HUDEP-2 (cell line): ENCODE measurements at regions not wholly inside any gene's neighbourhood (a gene's known extent, or its start where the extent isn't known, plus 50 kb on each side); places are given as distances from the start of the nearest gene placed in this dataset.
"Not testable (repeated sequence)": the region's sequence is repeated elsewhere in the genome, so short reads cannot be mapped to it uniquely, and the experiment has no call there.

Experiments used
- DNase-seq, 76 experiments: peaks; one replicate each; lab custom pipeline; 2025; ENCODE audit not compliant: unreplicated experiment in 76 of 76; lab: John Stamatoyannopoulos, UW

DNA sequence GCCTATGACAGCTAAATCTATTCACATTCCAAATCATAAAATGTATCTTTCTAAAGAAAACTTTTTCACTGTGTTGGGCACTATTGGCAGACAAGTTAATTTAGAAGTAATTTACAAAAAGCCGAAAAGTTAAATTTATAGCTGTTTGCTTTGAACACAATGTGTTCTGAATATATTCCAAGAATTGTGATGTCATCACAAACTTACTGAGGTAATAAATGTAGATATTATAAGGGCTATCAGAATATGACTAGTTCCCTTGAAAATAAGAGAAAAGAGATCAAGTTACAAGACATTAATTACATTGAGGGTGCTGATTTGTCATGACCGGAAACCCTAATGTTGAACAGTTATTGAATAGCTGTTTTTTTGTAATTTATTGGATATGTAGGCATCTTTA is 153.9 kb upstream of the SCN7A start:
- DNase-seq, result no peak

DNA sequence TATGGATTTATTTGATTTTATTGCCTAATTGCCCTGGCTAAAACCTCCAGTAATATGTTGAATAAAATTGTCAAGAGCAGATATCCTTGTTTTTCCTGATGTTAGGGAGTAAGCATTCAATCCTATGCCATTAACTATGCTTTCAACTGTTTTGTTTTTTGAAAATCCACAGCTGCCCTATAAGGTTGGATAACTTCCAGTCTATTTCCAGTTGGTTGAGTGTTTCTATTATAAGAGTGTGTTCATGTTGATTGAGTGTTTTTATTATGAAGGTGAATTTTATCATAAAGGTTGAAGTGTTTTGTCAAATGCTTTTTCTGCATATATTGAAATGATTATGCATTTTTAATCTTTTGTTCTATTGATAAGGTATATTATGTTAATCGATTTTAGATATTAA is 149.9 kb upstream of the SCN7A start:
- DNase-seq, result no peak

DNA sequence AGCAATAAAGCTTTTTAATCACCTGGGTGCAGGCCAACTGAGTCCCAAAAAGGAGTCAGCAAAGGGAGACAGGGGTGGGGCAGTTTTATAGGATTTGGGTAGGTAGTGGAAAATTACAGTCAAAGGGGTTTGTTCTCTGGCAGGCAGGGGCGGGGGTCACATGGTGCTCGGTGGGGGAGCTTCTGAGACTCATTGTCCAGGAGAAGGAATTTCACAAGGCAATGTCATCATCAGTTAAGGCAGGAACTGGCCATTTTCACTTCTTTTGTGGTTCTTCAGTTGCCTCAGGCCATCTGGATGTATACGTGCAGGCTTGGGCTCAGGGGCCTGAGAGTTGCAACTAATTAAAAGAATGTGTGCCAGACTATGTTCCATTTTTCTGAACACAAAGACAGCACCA is 147.5 kb upstream of the SCN7A start:
- DNase-seq, result not testable (repeated sequence)

DNA sequence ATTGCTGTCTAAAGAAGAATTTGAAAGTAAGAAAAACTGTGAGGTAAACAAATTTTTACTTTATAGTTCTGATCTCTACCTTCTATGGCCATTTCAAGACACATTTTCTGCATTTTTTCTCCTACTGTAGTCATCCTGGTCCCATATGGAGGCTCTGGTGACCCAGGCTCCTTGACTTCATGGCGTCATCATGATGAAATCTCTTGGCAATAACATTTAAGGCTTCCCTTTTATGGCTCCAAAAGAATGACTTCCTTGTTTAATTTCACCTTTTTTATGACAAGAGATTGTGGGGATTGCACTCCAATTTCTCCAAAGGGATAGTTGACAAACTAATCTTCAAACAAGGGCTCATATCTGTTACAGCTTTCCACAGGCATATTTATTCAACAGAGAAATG is 143.0 kb upstream of the SCN7A start:
- DNase-seq, result no peak

DNA sequence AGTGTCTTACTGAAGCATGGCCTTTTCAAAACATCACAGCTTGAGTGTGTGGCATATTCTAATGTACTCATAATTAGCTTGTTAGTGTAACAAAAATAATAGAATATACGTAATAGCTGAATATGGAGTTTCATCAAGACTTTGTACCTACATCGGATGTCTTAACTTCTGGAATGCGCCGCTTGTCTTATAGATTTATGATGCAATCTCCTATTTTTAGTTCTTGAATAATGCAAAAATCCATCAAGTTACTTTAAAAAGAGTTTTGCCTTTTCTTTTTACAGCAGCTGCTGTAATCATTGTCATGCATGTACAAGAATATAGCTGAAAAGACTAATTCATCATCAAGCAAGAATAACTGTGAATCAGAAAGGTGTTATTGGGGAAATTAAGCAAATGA is 140.7 kb upstream of the SCN7A start:
- DNase-seq, result no peak

DNA sequence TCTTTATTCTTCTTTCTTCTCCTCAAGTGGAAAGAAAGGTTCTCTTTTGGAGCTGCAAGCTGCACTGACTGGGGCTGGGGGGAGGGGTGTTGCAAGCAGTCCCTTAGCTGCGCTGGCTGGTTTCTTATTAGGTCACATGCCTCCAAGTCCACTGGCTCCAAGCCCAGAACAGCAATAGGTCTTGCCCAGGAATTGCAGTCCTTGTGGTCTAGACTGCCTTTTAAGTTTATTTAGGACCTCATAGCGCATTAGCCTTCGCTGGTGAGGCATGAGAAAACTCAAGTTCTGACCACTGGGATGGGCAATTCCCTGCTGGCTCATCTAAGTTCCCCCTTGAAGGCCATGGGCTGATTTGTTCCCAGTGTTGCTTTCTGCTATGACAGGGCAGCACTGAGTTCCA is 138.6 kb upstream of the SCN7A start:
- peak in 2 of 76 experiments; percentile 3 for DNase-seq

DNA sequence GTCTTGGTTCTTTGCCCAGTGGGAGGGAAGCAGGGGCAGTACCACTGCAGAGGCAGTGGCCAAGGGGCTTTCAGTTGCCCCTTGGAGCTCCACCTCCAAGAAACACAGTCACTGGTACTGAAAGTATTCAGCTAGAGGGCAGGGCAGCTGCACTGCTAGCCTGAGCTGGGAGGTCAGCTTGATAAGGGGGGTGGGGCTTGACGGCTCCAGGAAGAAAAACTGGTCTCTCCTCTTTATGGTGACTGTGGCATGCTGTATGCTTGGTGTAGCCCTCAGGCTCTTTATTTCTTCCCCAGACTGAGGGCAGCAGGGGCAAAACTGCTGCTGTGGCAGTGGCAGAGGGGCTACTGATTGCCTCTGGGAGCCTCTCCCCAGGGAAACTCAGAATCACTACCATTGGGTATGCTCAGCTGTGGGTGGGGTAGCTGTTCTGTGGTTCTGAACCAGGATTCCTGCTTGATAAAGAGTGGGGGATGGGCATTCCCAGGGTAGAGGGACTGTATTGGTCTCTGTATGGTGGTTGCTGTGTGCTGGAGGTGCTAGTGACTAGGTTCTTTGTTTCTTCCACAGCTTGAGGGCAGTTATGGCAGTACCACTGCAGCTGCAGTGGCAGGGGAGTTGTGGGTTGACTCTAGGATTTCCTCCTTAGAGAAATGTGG is 134.6 kb upstream of the SCN7A start:
- DNase-seq, result no peak

DNA sequence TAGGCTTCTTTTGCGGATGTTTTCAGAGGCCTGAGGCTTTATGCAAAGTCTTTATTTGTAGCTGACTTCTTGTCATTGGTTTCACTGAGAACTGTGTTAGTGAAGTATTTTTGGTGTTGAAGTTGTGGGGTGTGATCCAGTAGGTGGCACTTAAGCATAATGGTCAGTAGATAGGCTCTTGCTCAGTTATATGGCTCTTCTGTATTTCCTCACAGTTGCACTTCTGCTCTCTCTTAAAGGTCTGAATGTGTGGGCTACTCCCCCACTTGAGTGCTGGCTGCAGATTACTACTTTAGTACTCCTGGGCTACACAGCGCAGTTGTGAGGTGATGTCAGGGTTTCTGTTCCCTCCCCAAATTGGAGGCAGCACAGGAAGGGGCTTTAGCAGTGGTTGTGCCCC is 133.8 kb upstream of the SCN7A start:
- DNase-seq, result no peak

DNA sequence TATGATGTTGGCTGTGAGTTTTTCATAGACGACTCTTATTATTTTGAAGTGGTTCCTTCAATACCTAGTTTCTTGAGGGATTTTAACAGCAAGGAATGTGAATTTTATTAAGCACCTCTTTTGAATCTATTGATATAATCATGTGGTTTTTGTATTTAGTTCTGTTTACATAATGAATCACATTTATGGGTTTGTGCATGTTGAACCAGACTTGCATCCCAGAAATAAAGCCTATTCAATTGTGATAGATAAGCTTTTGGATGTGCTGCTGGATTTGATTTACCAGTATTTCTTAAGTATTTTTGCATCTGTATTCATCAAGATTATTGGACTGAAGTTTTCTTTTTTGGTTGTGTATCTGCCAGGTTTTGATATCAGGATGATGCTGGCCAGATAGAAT is 131.6 kb upstream of the SCN7A start:
- DNase-seq, result no peak

DNA sequence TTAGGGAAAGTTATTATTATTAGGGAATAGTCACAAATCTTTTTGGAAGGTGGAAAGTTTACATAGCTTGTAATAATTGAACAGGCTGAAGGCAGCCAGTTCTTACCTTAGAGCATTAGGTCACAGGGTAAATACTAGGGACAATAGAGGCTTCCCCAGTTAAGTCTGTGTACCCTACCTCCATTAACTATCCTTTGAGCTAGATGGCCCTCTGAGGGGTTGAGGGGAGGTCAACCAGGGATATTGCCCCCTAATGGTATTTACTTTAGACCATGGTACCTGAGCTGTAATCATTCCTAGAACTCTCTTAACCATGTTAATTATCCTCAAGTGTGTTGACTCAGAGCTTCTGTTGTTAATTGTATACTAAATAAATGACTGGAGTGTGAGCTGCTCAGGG is 120.5 kb upstream of the SCN7A start:
- DNase-seq, result no peak

DNA sequence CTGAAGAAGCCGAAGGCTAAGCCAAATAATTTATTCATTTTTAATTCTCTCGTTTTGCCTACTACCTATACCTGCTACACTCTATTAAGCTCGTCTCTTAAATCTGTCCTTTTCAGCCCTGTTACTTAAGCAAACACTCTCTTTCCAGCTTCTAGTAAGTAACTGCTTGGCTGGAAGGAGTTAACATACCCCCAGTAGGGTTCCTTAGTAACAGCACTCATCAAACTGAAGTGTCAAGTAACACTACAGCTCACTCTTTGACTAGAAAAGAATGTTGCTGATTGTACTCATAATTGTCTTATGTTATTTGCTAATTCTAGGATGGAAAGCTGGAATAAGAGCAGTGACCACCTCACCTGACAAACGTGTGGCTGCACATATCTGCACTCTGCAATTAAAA is 120.0 kb upstream of the SCN7A start:
- DNase-seq, result no peak

DNA sequence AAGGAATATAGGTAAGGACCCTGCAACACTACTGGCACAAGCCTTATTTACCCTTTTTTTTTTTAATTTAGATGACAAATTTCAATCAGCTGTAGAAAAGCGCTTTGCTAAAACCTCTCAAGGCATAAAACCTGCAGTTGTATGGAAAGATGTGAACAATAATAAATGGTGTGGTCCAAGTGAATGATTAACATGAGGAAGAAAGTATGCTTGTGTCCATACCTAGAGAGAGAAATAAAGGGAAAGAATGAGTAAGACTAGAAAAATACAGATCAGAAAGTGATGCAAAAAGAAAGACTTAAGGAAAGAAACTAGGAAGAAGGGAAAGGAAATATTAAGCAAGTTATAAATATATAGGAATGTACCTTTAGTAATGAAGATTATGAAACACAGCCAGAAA is 119.2 kb upstream of the SCN7A start:
- no peak for DNase-seq

DNA sequence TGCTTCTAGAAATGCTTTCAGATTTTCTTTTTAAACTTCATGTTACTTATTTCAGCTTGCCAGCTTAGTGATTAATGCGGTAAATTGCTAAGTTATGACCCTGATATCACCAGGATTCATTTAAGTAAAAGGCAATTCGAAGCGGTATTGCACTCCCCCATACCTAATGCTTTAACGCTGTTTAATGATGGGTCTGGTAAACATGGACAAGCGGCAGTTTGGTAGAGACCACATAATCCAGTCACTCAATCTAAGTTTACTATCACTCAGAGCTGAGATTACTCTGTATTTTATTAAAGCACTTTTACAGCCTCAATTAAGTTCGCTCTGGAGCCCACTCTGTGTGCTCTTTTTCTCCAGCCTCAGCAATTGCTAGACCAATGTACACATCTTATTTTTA is 118.2 kb upstream of the SCN7A start:
- no peak for DNase-seq

DNA sequence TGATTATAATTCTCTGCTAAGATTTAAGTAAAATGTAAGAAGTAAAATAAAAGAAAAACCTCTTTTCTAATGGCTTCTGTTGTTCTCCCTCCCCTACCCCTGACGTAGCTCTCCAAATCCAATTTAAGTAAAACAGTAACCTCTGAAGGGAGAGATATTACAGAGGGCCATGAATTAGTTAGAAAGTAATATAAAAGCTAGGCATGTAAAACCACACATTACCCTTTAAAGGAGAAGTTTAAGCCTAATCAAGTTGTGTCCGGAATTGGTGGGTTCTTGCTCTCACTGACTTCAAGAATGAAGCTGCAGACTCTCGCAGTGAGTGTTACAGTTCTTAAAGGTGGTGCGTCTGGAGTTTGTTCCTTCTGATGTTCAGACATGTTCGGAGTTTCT is 116.9 kb upstream of the SCN7A start:
- DNase-seq, result no peak

DNA sequence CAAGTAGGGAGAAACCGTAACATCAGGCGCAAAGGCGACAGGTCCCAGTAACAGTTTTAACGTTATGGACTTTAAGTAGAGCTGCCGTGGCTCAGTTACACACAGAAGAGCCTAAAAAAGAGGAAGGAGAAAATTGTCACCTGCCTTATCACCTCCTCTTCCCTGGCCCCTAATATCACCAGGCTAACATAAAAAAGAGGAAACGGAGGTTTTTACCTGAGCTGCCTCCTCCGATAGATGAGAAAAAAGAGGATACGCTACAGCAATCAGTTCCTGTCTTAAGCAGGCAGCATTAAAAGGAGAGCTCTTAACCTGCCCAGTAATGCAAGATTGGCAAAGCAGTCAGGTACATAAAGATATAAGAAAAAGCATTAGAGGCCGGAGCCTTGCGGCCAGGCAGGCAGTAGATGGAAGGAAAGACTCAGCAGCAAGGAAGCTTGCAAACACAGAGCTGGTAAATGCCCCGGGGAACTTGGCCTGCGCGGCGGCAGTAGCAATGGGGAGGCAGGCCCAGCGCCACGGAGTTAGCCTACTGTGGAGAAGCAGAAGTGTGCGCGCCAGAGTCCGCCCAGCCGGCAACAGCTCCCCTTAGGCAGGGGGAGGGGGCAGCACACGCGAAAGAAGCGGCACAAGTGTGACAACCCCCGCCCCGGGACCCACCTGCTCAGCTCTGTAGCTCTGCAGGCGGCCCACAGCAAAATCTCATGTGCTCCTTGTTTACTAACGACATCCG is 116.3 kb upstream of the SCN7A start:
- no peak for DNase-seq

DNA sequence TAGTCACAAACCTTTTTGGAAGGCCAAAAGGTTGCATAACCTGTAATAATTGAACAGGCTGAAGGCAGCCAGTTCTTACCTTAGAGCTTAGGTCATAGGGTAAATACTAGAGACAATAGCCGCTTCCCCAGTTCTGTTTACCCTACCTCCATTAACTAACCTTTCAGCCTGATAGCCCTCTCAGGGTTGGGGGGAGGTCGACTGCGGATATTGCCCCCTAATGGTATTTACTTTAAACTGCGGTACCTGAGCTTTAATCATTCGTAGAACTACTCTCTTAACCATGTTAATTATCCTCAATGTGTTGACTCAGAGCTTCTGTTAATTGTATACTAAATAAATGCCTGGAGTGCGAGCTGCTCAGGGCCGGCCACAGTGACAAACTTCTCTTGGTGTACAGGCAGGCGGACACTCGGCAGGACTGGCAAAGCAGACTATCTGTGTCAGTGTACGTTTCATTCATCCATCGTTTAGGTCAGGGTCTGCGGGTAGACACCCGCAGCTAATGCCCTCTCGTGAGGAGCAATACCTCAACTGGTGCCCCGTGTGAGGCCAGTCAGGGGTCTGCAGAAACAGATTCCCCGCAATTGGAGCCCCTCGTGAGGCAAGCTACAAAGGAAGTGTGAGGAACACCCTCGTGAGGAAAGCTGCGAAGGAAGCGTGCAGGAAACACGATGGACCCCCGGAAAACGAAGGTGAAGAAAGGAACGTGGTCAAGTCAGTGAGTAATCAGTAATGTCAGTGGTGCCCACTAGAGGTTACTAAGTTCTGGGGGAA is 115.3 kb upstream of the SCN7A start:
- DNase-seq, result no peak

DNA sequence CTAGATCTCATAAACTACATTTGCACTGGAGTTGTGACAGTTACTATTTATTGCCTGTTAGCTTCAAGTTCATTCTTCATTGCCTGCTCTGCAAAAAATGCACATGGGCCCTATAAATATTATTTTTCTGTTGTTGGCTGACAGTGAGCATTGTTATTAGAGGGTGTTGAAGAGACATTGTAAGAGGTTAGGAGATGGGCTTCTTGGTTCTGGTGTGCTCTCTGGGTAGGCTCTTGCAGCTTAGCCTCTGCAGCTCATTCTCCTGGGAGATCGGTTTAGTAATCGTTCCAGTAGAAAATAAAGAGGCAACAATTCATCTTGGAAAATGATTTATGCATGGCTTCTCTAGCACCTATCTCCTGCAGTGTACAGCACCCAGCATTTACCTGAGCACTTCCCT is 113.8 kb upstream of the SCN7A start:
- DNase-seq, result no peak

DNA sequence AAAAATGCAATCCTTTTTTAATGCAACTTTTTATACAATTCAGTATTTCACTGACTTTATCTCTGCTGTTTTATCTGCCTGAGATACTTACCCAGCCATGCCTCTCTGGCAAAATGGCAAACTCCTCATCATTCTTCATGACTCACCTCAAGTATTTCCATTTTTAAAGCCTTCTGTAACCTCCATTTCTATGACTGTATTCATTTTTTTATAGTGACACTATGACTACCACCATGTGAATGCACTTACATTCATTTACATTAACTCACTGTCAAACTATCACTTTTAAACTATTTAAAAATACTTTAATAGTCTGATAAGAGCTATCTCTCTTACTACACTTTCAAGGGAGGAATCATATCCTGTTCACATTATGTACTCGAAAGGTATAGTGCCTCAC is 99.4 kb upstream of the SCN7A start:
- DNase-seq, result no peak

DNA sequence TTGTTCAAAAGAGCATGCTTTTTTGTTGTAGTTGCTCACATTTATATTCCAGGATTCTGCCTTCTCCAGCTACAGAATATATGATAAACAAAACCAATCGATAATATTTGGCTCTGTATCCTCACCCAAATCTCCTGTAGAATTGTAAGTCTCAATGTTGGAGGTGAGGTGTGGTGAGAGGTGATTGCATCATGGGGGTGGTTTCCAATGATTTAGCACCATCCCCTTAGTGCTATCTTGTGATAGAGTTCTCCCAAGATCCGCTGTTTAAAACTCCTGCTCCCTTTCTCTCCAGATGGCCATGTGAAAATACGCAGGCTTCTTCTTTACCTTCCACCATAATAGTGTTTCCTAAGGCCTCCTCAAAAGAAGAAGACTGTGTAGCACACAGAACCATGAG is 98.7 kb upstream of the SCN7A start:
- no peak for DNase-seq

DNA sequence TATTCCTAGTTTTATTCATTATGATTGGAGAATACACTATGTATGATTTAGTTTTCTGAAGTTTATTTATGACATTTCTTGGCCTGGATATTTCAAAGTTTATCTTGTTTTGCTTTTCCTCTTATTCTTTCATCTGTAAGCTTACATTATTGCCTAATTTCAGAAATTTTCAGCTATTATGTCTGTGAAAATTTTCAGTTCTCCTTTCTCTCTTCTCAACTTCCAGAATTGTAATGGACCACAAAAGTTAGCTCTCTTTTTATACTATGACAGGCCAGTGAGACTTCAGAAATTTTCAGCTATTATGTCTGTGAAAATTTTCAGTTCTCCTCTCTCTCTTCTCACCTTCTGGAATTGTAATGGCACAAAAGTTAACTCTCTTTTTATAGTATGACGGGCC is 97.2 kb upstream of the SCN7A start:
- no peak for DNase-seq

DNA sequence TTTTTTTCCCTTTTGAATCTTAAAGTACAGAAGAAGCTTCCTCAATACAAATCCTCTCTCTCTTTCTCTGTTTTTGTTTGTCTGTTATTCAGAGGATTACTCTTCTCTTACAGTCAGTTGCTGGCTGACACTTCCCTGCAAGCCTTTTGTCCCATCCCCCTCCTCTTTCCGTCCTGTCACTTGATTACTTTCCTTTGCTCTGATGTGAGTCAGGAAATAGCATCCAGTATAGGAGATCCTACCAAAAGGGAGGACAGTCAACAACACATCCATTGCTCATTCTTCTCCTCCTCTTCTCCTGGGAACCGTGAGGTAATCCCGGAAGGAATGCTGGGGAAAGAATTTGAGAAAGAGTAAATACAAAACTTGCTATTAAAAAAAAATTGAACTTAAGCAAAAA is 79.3 kb upstream of the SCN7A start:
- DNase-seq, result no peak

DNA sequence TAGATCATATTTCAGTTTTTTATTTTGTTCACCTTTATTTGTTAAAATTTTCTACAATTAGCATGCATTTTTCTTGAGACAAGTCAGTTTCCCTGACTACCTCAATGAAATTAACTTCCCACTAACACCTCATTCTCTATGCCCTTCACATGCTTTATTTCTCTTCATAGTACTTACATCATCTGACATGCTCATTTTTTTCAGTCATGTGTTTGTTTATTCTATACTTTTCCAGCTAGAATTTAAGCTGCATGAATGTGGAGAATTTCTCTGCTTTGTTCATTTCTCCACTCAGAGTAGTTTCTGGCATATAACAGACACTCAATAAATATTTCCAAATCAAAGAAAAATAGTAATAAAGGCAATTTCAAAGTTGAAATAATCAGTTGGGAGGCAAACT is 78.9 kb upstream of the SCN7A start:
- DNase-seq, result no peak
